SK-N-SH treated with all-trans-retinoic acid at 6 μM for 48 hours (cell line): ENCODE measurements at regions not wholly inside any gene's neighbourhood (a gene's known extent, or its start where the extent isn't known, plus 50 kb on each side); places are given as distances from the start of the nearest gene placed in this dataset.

ENCODE experiments used
- ESRRG ChIP-seq: fragments of 250-450 bp; sonication (Bioruptor Pico); IDR thresholded peaks from 2 replicates; pipeline ENCODE4 v1.6.1; 2021; ENCODE audit warnings: mild to moderate bottlenecking
- TSHZ2 ChIP-seq: fragments of 250-450 bp; sonication (Bioruptor Pico); IDR thresholded peaks from 2 replicates; pipeline ENCODE4 v1.5.0; 2020; ENCODE audit warnings: mild to moderate bottlenecking, moderate library complexity

GRCh38 chr1:13951793-13952751 is 252.1 kb downstream of the PRDM2 start:
- TF ChIP-seq TSHZ2 (CRISPR knock-in tag) (no peak), ESRRG (no peak)
